A673 (cell line): ENCODE measurements at regions not wholly inside any gene's neighbourhood (a gene's known extent, or its start where the extent isn't known, plus 50 kb on each side); places are given as distances from the start of the nearest gene placed in this dataset.

ENCODE experiments used
- BruUV-seq: library from RNA; stranded (reverse); fragments of 400-500 nt; replicated peaks from 2 replicates; lab custom pipeline; 2021; lab: Mats Ljungman, UMichigan
- CTCF ChIA-PET: fragments of 300-600 bp; sonication (Branson Sonifier 250); formaldehyde crosslinking; loops from one replicate; lab custom pipeline; 2022; ENCODE audit warnings: antibody characterized with exemption; lab: Charles Lee
- POLR2A ChIA-PET: fragments of 300-600 bp; sonication (Branson Sonifier 250); formaldehyde crosslinking; loops from one replicate; lab custom pipeline; 2022; ENCODE audit warnings: antibody characterized with exemption; ENCODE audit not compliant: low non-redundant PET; lab: Charles Lee
- DNase-seq: peaks from one replicate; pipeline ENCODE4 v3.0.0-alpha.2; 2015; ENCODE audit warnings: low spot score
- H3K27ac ChIP-seq: fragments of 200-600 bp; sonication (generic); 2 replicates; pipeline ENCODE4 v1.5.1; 2016; ENCODE audit warnings: mixed run types, low read depth, mild to moderate bottlenecking, mixed read lengths, antibody characterized with exemption, low read length; ENCODE audit not compliant: poor library complexity, severe bottlenecking
- H3K27me3 ChIP-seq: fragments of 200-600 bp; sonication (generic); replicated peaks from 2 replicates; pipeline ENCODE4 v1.6.1; 2017; ENCODE audit warnings: mixed run types, low read depth, mild to moderate bottlenecking, mixed read lengths, antibody characterized with exemption, low read length; ENCODE audit not compliant: insufficient read depth, poor library complexity
- H3K36me3 ChIP-seq: fragments of 200-600 bp; sonication (generic); 2 replicates; pipeline ENCODE4 v1.6.1; 2016; ENCODE audit warnings: mixed run types, mild to moderate bottlenecking, mixed read lengths, antibody characterized with exemption, low read length; ENCODE audit not compliant: insufficient read depth, poor library complexity, severe bottlenecking
- H3K4me1 ChIP-seq: fragments of 200-600 bp; sonication (generic); 2 replicates; pipeline ENCODE4 v1.6.1; 2017; ENCODE audit warnings: mixed run types, mild to moderate bottlenecking, mixed read lengths, antibody characterized with exemption, low read length; ENCODE audit not compliant: insufficient read depth, poor library complexity, severe bottlenecking
- H3K4me3 ChIP-seq: fragments of 200-600 bp; sonication (generic); 2 replicates; pipeline ENCODE4 v1.5.1; 2016; ENCODE audit warnings: low read depth, mixed run types, mild to moderate bottlenecking, mixed read lengths, low read length; ENCODE audit not compliant: poor library complexity, severe bottlenecking
- H3K9me3 ChIP-seq: fragments of 200-600 bp; sonication (generic); 2 replicates; pipeline ENCODE4 v1.6.1; 2016; ENCODE audit warnings: mixed run types, low read depth, mild to moderate bottlenecking, mixed read lengths, antibody characterized with exemption, low read length; ENCODE audit not compliant: poor library complexity, severe bottlenecking
- EZH2 ChIP-seq: fragments of 200-600 bp; sonication (generic); IDR thresholded peaks from 2 replicates; pipeline ENCODE4 v1.6.1; 2017; ENCODE audit warnings: borderline replicate concordance, low read depth, mild to moderate bottlenecking, mixed read lengths, antibody characterized with exemption, low read length; ENCODE audit not compliant: poor library complexity, severe bottlenecking
- intact Hi-C: fragments of 100-400 bp; cut with micrococcal nuclease; formaldehyde crosslinking; loops from one replicate; pipeline ENCODE4 v1.10.0; 2022; ENCODE audit not compliant: unreplicated experiment
- TF ChIP-seq, protein P1 (sequence below): fragments of 300-800, 200-600 bp; sonication (generic); conservative IDR thresholded peaks from 2 replicates; pipeline ENCODE4 v1.5.1; 2017; ENCODE audit warnings: low read depth, mild to moderate bottlenecking, antibody characterized with exemption, low read length, moderate library complexity, mixed read lengths

DNA sequence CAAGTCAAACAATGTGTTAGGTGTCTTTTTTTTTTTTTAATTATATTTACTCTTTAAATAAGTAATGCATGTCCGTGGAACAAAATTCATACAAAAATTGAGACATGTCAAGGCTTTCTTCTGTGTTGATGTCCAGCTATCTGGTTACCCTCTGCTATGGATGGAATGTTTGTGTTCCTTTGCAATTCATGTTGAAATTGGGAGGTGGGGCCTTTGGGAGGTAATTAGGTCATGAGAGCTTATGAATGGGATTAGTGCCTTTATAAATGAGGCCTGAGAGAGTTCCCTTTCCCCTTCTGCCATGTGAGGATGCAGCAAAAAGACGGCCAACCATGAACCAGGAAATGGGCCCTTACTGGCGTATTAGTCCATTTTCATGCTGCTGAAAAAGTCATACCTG lies 83.1 kb upstream of the KCNG1 start:
- no peaks in the 10 kb centered on the region for H3K4me1 ChIP-seq
- no peak for TF ChIP-seq EZH2
- TF ChIP-seq, protein P1, sequence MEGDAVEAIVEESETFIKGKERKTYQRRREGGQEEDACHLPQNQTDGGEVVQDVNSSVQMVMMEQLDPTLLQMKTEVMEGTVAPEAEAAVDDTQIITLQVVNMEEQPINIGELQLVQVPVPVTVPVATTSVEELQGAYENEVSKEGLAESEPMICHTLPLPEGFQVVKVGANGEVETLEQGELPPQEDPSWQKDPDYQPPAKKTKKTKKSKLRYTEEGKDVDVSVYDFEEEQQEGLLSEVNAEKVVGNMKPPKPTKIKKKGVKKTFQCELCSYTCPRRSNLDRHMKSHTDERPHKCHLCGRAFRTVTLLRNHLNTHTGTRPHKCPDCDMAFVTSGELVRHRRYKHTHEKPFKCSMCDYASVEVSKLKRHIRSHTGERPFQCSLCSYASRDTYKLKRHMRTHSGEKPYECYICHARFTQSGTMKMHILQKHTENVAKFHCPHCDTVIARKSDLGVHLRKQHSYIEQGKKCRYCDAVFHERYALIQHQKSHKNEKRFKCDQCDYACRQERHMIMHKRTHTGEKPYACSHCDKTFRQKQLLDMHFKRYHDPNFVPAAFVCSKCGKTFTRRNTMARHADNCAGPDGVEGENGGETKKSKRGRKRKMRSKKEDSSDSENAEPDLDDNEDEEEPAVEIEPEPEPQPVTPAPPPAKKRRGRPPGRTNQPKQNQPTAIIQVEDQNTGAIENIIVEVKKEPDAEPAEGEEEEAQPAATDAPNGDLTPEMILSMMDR = no peak
- BruUV-seq = no TSS peak
- DNase-seq = no peak
- no peak overlapping the region for H3K4me3 ChIP-seq
- no peak overlapping the region for H3K27ac ChIP-seq
- H3K27me3 ChIP-seq = peaks cover 17% of the 10 kb centered on the region
- H3K9me3 ChIP-seq = no peaks in the 10 kb centered on the region
- H3K36me3 ChIP-seq = no peaks in the 10 kb centered on the region
- ChIA-PET CTCF (no interaction called here), POLR2A (no interaction called here)
- intact Hi-C loops = no loop called here

DNA sequence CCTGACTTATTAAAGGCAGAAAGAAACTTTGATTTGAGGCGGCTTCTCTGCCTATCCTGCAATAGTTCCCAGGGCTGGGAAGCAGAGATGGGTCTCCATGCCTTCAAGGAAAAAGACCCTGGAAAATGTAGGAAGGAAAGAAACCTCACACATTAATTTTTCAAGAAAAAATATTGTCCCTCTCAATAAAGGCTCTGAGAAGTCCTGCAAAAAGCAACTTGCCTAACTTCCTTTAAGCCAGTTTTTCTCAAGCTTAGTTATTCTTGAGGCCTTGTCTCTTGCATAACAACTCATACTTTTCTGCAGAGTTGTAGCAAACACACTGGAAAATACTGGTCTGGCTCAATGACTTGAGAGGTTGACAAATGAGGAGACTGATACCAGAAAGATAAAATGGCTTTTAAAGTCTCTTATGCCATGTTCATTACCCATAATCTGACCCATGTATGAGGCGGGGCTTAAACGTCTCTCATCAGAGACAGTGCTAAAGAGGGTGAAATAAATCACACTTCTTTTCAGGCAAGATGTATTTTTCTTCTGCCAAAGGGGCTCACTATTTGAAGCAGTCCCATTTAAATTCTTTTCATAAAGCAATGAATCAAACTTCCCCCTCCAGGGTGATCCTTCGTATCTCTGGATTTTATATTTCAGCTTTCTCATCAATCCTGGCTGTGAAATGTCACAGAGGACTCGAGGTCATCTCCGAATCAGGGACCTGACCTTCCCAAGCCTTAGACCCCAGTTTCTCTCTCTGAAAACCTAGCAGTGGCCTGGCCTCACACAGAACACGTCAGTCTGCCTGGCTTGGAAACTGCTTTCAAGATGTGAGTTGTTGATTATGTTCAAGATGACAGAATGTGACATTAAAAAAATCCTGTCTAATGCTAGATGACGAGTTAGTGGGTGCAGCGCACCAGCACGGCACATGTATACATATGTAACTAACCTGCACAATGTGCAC lies 82.3 kb upstream of the KCNG1 start:
- H3K9me3 ChIP-seq = no peaks in the 10 kb centered on the region
- no peaks in the 10 kb centered on the region for H3K36me3 ChIP-seq
- TF ChIP-seq, protein P1 = no peak
- no peak for TF ChIP-seq EZH2
- intact Hi-C loops = no loop called here
- H3K4me3 ChIP-seq = no peak overlapping the region
- H3K27me3 ChIP-seq = peaks cover 10% of the 10 kb centered on the region
- CTCF ChIA-PET = no interaction called here
- no peak overlapping the region for H3K27ac ChIP-seq
- POLR2A ChIA-PET = no interaction called here
- no peaks in the 10 kb centered on the region for H3K4me1 ChIP-seq
- no peak for DNase-seq
- BruUV-seq = no TSS peak

DNA sequence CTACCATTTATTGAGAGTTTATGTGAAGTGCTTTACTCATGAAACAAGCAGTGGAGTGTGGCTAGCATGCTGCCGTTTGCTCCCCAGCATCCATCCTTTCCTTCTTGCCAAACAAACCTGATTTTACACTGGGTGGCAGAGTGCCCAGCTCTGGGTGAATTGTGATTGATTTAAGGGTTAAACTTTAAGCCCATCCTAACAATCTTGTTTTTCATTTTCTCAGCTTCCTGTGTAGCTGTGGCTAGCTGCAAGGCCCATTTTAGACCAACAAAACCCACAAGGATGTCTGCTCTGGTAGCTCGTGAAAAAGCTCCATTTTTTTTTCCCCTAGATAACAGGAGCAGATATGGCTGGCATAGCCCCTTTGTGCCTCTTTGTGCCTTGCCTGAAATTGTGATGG lies 77.7 kb upstream of the KCNG1 start:
- H3K4me1 ChIP-seq = no peaks in the 10 kb centered on the region
- no peaks in the 10 kb centered on the region for H3K27me3 ChIP-seq
- TF ChIP-seq EZH2 = no peak
- TF ChIP-seq, protein P1 = no peak
- ChIA-PET CTCF (interaction anchor here (0.9 kb wide), 1 partner anchor 113 kb away, joined by 3 read pairs; no protein-coding TSS in a partner anchor), POLR2A (no interaction called here)
- no TSS peak for BruUV-seq
- H3K9me3 ChIP-seq = no peaks in the 10 kb centered on the region
- no peak overlapping the region for H3K27ac ChIP-seq
- no peaks in the 10 kb centered on the region for H3K36me3 ChIP-seq
- intact Hi-C loops = no loop called here
- no peak for DNase-seq
- no peak overlapping the region for H3K4me3 ChIP-seq
